HL-60 (cell line): ENCODE measurements at regions not wholly inside any gene's neighbourhood (a gene's known extent, or its start where the extent isn't known, plus 50 kb on each side); places are given as distances from the start of the nearest gene placed in this dataset.

ENCODE experiments used
- DNase-seq, 2 experiments: peaks; one replicate each; pipeline ENCODE4 v3.0.0-alpha.2; 2010 to 2020; ENCODE audit warnings: low read depth in 1 of 2, low spot score in 1 of 2
- H3K27ac ChIP-seq: fragments of 250-450 bp; sonication (Bioruptor Pico); replicated peaks from 2 replicates; pipeline ENCODE4 v1.5.1; 2020; ENCODE audit warnings: mild to moderate bottlenecking, moderate library complexity
- H3K27me3 ChIP-seq: fragments of 250-450 bp; sonication (Bioruptor Pico); 2 replicates; pipeline ENCODE4 v1.5.1; 2021; ENCODE audit warnings: mild to moderate bottlenecking, moderate library complexity; ENCODE audit not compliant: insufficient read depth, poor library complexity, severe bottlenecking
- H3K4me3 ChIP-seq: replicated peaks from 2 replicates; pipeline ENCODE4 v1.5.1; 2011; ENCODE audit warnings: mild to moderate bottlenecking, control low read depth, low read length; ENCODE audit not compliant: insufficient read depth
- GABPA ChIP-seq: IDR thresholded peaks from 2 replicates; pipeline ENCODE4 v1.6.1; 2012; ENCODE audit warnings: low read depth
- POLR2AphosphoS5 ChIP-seq: IDR thresholded peaks from 2 replicates; pipeline ENCODE4 v1.6.1; 2012; ENCODE audit warnings: low read depth
- SPI1 ChIP-seq: IDR thresholded peaks from 2 replicates; pipeline ENCODE4 v1.6.1; 2012; ENCODE audit warnings: low read depth, mild to moderate bottlenecking, borderline replicate concordance
- TF ChIP-seq, protein P1 (sequence below): IDR thresholded peaks from one replicate; pipeline ENCODE4 v1.5.1; 2011; ENCODE audit warnings: low read length, control low read depth, inconsistent platforms; ENCODE audit not compliant: insufficient read depth
- TF ChIP-seq, protein P2 (sequence below): IDR thresholded peaks from 2 replicates; pipeline ENCODE4 v1.6.1; 2012; ENCODE audit warnings: low read depth; ENCODE audit not compliant: insufficient replicate concordance

DNA sequence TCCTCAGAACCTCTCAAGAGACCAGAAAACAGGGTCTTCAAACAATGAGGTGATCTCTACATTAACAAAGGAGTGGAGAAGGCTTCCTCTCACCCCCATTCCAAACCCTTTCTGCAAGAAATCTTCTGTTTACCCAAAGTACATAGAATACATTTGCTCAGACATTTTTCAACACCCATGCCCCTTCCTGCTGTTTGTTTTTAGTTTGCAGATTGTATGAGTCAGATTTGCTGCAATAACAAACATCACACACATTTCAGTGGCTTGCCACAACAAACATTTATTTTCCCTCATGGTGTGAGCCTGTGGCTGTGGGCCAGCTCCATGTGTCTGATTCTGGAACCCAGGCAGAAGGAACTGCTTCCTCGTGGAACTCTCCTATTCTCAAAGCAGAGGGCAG, 68.2 kb upstream of the BAIAP2L1 start:
- DNase-seq = no peak
- no peaks in the 10 kb centered on the region for H3K27me3 ChIP-seq
- H3K27ac ChIP-seq = no peak overlapping the region
- H3K4me3 ChIP-seq = no peak overlapping the region
- TF ChIP-seq, protein P1, sequence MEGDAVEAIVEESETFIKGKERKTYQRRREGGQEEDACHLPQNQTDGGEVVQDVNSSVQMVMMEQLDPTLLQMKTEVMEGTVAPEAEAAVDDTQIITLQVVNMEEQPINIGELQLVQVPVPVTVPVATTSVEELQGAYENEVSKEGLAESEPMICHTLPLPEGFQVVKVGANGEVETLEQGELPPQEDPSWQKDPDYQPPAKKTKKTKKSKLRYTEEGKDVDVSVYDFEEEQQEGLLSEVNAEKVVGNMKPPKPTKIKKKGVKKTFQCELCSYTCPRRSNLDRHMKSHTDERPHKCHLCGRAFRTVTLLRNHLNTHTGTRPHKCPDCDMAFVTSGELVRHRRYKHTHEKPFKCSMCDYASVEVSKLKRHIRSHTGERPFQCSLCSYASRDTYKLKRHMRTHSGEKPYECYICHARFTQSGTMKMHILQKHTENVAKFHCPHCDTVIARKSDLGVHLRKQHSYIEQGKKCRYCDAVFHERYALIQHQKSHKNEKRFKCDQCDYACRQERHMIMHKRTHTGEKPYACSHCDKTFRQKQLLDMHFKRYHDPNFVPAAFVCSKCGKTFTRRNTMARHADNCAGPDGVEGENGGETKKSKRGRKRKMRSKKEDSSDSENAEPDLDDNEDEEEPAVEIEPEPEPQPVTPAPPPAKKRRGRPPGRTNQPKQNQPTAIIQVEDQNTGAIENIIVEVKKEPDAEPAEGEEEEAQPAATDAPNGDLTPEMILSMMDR = no peak
- TF ChIP-seq SPI1 = no peak
- TF ChIP-seq POLR2AphosphoS5 = no peak
- TF ChIP-seq, protein P2, sequence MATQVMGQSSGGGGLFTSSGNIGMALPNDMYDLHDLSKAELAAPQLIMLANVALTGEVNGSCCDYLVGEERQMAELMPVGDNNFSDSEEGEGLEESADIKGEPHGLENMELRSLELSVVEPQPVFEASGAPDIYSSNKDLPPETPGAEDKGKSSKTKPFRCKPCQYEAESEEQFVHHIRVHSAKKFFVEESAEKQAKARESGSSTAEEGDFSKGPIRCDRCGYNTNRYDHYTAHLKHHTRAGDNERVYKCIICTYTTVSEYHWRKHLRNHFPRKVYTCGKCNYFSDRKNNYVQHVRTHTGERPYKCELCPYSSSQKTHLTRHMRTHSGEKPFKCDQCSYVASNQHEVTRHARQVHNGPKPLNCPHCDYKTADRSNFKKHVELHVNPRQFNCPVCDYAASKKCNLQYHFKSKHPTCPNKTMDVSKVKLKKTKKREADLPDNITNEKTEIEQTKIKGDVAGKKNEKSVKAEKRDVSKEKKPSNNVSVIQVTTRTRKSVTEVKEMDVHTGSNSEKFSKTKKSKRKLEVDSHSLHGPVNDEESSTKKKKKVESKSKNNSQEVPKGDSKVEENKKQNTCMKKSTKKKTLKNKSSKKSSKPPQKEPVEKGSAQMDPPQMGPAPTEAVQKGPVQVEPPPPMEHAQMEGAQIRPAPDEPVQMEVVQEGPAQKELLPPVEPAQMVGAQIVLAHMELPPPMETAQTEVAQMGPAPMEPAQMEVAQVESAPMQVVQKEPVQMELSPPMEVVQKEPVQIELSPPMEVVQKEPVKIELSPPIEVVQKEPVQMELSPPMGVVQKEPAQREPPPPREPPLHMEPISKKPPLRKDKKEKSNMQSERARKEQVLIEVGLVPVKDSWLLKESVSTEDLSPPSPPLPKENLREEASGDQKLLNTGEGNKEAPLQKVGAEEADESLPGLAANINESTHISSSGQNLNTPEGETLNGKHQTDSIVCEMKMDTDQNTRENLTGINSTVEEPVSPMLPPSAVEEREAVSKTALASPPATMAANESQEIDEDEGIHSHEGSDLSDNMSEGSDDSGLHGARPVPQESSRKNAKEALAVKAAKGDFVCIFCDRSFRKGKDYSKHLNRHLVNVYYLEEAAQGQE = no peak
- no peak for TF ChIP-seq GABPA

DNA sequence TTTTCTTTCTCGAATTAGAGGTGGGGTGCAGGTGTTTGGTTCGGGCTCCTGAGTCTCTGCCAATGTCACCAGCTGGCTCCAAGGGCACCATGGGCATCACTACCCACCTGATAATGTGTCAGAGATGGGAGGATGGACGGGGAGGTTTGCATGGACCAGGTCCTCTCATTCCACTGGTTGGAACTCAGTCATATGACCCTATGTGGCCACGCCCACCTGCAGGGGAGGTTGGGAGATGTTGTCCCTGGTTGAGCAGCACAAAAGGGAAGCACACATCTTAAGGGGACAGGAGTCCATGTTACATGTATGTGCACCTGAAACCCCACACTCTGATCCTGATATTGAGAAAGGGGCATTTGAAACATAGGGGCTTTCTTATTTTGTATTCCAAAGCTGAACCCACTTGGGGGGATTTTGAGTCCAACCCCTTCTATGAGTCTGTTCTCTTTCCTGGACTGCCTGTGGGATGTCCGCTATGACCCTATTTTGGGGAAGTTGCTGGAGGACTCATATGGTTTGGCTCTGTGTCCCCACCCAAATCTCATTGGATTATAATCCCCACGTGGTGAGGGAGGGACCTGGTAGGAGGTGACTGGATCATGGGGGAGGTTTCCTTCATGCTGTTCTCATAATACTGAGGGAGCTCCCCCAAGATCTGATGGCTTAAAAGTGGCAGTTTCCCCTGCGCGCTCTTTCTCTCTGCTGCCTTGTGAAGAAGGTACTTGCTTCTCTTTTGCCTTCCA, 66.9 kb upstream of the BAIAP2L1 start:
- Histone ChIP-seq H3K27me3 (no peaks in the 10 kb centered on the region), H3K4me3 (no peak overlapping the region), H3K27ac (no peak overlapping the region)
- TF ChIP-seq POLR2AphosphoS5 (no peak), SPI1 (no peak), GABPA (no peak)
- TF ChIP-seq, protein P2 = no peak
- TF ChIP-seq, protein P1 = no peak
- no peak for DNase-seq

DNA sequence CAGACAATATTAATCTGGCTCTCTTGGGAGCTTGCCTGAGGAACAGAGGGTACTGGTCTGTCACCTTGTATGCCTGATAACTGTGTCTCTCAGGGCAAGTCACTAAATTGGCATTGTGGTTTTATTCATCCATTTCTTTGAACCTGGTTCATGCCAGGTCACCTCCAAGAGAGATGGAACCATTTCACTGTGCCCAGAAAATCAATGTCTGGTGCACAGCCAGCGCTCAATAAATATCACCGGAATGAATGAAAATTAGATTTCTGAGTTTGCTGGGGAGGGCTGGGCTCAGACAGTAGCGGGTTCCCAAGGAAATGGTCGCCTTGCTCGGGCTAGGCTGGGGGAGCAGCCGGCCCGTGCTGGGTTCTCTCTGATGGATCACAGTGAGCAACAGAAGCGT, 64.1 kb upstream of the BAIAP2L1 start:
- TF ChIP-seq, protein P1 = no peak
- TF ChIP-seq GABPA (no peak), SPI1 (no peak), POLR2AphosphoS5 (no peak)
- TF ChIP-seq, protein P2 = no peak
- no peak overlapping the region for H3K4me3 ChIP-seq
- no peak overlapping the region for H3K27ac ChIP-seq
- H3K27me3 ChIP-seq = no peaks in the 10 kb centered on the region
- DNase-seq = no peak
